ENCODE measurements at regions not wholly inside any gene's neighbourhood (a gene's known extent, or its start where the extent isn't known, plus 50 kb on each side); places are given as distances from the start of the nearest gene placed in this dataset.

- TF ChIP-seq CTCF (IDR thresholded peaks at IDR 0.05) = no peak
- TF ChIP-seq POLR2A (IDR thresholded peaks at IDR 0.05) = no peak
Observed at GRCh38 chr3:140763532-140763931, 85.7 kb downstream of the TRIM42 start.
